Endothelial cell of hepatic sinusoid (primary cell): ENCODE measurements at regions not wholly inside any gene's neighbourhood (a gene's known extent, or its start where the extent isn't known, plus 50 kb on each side); places are given as distances from the start of the nearest gene placed in this dataset.
"Not testable (repeated sequence)": the region's sequence is repeated elsewhere in the genome, so short reads cannot be mapped to it uniquely, and the experiment has no call there.

ENCODE experiments used
- in situ Hi-C: cut with HindIII; loops from 2 replicates; pipeline ENCODE4 v1.10.0; 2017; ENCODE audit warnings: low sequenced_read_pairs

DNA sequence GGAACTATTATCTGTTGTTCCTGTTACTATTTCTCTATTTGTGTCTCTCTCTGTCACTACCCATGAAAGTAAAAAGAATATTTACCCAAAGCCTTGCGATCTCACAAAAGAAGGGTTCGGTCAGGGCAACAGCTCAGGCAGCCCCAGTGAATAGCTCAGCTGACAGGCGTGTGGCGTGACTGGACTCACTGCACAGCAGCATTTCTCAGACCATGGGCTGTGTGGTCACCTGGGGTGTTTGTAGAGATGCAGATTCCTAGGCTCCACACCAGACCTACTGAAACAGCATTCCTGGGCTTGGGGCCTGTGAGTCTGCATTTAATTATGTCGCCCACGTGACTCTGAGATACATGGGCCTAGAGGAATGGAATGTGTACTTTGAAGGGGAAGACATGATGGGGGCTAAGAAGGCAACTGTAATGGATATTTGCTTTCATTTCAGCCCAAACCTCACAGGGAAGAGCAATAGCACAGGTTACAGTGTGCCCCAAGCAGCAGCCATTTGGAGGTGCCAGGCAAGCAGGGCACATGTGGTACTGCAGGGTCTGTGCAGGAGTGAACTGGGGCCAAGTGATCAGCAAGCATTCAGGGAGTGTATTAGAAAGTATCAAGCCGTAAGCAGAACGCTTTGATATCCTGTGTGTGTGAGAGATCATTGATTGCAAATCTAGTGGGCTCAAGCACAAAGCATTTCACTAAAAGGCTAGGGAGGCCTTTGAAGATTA lies 90.4 kb upstream of the RBMS1 start:
- in situ Hi-C loops: loop anchor here (5.0 kb wide), 1 partner anchor 67 kb away; no protein-coding TSS in a partner anchor

DNA sequence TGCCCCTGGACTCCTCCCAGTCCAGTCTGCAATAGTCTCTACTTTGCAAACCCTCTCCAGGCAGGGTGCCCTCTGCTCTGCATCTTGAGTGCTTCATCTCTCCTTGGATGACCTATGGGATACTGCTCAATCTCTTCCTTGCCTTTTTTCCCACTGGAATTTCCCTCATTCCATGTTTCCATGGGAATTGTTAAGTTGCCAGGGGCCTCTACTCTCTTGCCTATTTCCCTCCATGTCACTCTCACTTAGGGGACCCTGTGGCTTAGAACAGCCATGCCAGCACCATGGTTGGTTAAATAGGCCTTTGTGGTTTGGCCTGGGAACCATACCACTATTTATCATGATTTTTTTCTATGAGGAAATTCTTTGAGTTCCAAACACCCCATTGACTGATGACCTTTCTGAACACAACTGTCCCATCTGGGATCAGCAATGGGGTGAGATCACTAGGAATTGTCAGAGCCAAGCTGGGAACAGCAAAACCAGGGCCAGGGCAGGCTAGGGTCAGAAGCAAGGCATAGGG lies 91.4 kb upstream of the RBMS1 start:
- in situ Hi-C loops: loop anchor here (5.0 kb wide), 1 partner anchor 68 kb away; no protein-coding TSS in a partner anchor

DNA sequence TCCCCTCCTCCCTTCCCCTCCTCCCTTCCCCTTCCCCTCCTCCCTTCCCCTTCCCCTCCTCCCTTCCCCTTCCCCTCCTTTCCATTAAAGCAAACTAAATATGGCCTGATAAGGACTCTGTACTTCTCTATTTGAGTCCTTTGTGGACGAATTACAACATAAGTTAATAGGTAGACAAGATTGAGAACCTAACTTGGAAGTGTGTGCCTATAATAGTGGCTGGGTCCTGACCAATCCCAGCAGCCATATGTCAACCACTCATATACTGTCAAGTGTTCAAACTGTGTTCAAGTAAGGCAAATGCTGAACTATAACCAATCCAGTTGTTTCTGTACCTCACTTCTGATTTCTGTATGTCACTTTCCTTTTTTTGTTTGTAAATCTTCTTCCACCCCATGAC lies 97.1 kb upstream of the RBMS1 start:
- in situ Hi-C loops: no loop called here

DNA sequence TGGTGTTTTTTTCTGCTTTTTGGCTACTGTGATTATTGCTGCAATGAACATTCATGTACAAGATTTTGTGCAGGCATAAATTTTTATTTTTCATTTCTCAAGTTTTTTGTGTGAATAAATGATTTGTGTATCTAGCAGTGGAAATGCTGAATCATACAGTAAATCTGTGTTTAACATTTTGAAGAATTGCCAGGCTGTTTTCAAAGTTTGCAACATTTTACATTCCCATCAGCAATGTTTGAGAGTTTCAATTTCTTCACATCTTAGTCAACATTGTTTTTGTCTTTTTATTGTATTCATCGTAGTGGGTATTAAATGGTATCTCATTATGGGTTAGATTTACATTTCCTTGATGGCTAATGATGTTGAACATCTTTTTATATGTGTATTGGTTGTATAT lies 98.8 kb upstream of the RBMS1 start:
- in situ Hi-C loops: no loop called here

DNA sequence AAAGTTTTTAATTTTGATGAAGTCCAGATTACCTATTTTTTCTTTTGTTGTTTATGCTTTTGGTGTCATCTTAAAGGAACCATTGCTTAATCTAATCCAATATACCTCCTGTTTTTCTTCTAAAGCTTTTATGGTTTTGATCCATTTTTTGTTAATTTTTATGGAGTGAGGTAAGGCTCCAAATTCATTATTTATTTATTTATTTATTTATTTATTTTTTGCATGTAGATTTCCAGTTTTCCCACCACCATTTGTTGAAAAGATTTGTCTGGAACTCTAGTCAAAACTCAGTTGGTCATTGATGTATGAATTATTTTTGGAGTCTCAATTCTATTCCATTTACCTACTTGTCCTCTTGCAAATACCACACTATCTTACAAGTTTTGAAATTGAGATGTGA lies 99.4 kb upstream of the RBMS1 start:
- in situ Hi-C loops: no loop called here

DNA sequence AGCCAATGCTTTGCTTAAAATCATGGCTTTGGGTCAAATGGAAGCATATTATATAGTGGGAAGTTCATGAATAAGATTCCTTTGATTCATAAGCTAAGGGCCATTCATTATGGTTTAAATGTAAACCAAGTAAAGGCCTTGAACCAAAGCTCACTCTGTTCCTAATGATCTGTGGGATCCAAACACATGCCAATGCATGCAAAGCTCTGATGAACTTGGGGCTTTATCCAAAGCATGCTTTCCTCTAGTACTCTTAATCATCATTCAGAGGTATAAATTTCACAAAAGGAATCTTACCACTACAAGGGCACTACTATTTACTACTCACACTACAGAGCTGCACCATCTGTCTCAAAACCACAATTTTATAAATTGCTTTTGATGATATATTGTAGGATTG lies 102.8 kb upstream of the RBMS1 start:
- in situ Hi-C loops: no loop called here

DNA sequence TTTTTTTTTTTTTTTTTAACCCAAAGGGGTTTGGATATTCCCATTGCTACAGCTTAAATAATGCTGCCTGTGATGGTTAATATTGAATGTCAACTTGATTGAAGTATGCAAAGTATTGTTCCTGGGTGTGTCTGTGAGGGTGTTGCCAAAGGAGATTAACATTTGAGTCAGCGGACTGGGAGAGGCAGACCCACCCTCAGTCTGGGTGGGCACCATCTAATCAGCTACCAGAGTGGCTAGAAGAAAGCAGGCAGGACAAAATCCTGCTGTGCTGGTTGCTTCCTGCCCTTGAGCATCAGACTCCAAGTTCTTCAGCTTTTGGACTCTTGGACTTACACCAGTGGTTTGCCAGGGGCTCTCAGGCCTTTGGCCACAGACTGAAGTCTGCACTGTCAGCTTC lies 106.8 kb upstream of the RBMS1 start:
- in situ Hi-C loops: not testable (repeated sequence)

DNA sequence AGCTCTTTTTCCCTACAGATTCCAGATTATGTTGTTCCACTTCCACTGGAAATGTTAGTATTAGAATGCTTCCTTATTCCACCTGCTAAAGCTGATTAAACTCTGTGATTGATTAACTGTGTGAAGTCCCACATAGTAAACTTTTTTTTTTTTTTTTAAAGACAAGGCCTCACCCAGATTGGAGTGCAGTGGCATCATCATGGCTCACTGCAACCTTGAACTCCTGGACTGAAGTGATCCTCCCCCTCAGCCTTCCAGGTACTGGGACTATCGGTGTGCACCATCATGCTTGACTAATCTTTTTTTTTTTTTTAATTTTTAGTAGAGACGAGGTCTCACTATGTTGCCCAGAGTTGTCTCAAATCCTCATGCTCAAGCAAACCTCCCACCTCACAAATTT lies 108.5 kb upstream of the RBMS1 start:
- in situ Hi-C loops: no loop called here

DNA sequence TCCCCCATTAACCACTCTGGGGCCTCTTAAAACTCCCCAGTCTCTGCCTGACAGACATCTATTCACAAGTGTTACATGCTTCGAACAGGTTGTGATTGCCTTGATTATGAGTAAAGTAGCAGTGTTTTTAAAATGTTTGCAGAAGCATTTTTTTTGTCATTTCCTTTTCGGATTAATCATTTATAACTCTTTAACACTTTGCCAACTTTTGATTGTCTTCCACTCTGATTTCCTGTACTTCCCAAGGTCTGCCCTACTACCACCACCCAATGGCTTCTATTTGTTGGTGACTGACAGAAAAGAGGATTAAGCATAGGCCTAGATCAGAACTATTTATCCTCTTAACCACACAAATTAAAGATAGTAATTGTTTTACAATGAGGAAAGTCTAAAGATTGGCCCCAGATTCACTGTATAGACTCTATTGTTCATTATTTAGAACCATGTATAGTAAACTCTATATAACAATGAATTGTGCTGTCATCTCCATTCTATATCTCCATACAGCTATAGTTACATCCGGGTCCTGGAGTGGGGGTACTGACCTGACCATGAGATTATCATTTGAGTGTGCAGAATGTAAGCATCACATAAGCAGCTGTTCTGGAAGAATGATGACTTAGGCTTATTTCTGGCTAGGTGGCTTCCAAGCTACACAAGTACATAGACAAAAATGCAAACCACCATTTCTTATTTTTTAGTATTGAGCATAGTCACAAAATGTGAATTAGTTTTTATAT lies 110.3 kb upstream of the RBMS1 start:
- in situ Hi-C loops: no loop called here

DNA sequence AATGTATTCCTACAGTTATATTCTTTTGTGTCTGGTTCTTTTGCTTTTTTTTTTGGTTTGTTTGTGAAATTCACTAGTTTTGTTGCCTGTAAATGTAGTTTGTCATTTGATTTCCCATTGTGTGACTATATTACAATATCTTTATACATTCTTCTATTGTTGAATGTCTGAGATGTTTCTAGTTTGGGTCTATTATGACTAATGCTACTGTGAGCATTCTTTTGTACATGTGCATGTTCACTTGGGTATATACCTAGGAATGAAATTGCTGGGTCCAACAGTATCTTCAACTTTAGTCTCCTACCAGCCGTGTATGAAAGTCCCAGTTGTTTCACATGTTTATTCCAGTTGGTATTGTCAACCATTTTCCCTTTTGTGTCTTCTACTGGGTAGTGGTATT lies 112.7 kb upstream of the RBMS1 start:
- in situ Hi-C loops: no loop called here

DNA sequence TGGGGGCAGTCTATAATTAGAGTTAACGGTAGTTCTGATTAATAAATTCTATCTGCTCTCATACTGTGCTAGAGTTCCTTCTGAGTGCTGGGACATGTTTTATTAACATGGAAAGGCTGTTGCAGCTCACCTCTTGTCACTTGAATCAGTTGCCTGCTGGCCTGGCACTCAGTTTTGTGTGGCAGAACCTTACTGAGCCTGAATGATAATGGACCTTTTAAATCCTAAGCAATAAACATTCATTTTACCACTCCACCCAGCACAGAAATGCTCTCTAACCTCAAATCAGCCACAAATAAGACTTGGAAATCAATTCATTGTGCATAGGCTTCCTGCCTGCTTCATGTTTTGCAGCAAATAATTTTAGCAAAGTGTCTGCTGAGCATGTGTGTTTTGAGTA lies 115.0 kb upstream of the RBMS1 start:
- in situ Hi-C loops: no loop called here

DNA sequence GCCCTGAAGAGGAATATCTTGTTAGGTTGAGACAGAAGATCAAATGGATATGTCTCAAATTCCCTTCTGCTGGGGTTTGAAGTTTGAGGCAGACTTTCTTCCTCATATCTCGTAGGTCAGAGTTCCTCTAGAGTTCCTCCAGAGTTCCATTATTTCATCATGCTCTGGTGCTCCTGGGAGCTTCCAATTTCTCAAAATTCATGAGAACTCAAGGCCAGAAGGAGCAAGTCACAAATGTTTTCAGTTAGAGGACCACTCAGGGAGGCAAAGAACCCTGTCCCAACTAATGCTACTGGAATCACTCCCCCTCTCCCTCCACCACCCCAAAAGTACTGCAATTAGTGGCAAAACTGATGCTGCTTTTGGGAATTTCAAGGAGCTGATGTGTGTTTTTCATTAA lies 115.7 kb upstream of the RBMS1 start:
- in situ Hi-C loops: no loop called here

DNA sequence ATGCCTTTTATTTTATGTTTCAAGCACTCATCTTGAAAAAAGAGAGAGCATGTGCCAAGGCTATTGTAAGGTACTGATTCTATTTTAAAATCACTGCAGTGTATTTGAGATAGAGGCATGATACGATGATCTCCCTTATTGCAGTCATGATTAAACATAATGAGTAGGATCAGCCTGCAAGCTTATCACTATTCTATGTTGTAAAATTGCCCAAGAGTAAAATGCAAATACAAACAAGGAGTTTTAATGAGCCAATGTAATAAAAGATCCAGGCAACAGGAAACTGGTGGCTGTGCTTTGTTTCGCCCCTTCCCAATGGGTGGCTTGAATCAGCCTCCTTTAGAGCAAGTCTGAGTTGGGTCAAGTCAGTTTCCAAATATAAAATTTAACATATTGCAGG lies 116.4 kb upstream of the RBMS1 start:
- in situ Hi-C loops: no loop called here

DNA sequence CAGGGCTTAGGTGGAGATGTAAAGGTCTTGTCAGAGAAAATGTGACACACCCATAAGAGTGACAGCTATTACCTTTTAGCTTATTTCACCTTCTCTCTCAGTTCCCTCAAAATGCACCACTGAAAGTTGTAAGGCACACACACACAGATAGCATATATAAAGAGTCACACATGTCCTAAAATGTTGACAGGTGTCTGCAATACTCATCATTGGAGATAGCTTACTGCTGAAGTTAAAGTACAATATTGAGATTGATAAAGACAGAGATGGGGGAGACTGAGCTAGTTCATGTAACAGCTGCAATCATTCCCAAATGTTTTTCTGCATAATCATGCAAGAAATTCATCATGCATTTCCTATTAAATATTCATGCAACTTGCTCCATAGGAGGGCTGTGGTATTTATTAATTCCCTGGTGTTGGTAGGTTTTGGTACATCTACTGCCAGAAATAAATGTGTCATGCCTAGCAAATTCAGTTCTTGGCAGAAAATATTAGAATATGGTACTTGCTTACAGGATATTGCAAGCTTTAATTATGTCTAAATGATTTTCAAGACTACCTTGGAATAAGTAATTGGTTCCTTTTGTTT lies 118.8 kb upstream of the RBMS1 start:
- in situ Hi-C loops: no loop called here

DNA sequence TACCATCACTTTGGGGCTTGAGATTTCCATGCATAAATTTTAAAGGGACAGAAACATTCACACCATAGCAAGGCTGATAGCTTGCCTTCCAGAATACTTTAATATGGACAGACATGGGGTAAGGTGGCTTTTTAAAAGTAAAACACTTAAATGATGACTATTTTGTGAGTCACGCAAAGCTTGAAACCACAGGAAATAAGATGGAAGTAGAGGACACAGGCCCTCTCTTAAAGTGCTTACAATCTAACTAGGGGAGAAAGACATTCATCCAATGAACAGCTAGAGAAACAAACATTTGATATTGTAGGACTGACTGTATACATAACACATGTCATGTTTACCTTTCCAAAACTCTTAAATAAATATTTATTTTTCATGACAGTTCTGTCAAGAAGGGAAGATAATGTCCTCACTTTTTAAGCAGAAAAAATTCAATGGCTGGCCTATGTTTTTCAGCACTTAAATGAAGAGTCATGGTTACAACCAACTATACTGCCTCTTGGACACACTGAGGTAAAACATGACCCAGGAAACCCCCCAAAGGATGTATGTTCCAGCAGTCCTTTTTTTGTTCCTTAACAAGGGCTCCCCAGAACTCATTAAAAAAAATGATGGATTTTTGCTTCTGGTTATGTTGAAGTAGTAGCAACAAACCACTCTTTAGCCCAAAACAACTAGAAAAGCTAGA lies 120.0 kb upstream of the RBMS1 start:
- in situ Hi-C loops: no loop called here

DNA sequence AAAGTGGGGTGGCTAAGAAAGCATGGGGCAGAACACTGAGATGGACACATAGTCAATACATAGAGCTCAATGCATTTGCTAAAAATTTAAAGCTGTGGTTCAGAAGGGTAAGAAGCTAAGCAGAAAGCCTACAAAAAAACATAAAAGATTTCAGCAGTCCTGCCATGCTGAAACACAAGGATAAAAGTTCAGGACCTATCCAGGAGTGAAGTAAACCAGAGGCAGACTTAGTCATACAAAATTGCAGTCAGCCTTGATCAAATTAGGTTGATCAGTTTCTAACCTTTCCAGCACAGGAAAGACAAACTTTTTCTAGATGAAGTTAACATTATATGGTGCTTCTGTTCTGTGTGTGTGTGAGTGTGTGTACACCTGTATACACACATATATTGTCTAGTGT lies 120.8 kb upstream of the RBMS1 start:
- in situ Hi-C loops: no loop called here

DNA sequence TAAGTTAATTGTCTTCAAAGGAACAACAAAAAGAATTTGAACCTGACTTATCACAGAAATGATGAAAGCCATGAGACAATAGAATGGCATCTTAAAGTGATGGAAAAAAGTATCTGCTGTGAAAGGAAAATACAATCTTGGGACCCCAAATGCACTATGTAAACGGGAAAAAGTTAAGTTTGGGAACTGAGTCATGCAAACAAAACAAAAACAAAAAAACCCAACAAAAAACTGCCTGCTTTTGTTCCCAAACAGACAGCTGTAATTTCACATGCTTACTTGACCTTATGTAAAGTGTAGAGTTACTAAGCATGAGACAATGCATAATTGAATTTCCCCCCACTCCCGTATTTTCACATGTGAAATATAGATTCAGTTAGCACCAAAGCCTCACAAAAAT lies 122.1 kb upstream of the RBMS1 start:
- in situ Hi-C loops: no loop called here

DNA sequence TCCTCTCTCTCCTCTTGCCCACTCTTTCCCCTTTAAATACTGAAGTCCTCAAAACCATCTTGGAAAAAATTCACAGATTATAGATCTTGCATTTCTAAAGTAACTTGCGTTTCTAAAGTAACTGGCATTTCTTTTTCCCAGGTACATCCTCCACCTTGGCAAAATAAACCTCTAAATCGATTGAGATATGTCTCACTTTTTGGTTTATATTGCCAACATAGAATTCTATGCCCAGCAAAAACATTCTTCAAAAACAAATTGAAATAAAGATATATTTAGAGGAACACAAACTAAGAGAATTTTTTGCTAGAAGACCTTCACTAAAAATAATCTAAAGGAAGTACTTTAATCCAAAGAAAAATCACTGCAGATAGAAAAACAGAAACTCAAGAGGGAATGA lies 122.5 kb upstream of the RBMS1 start:
- in situ Hi-C loops: no loop called here

DNA sequence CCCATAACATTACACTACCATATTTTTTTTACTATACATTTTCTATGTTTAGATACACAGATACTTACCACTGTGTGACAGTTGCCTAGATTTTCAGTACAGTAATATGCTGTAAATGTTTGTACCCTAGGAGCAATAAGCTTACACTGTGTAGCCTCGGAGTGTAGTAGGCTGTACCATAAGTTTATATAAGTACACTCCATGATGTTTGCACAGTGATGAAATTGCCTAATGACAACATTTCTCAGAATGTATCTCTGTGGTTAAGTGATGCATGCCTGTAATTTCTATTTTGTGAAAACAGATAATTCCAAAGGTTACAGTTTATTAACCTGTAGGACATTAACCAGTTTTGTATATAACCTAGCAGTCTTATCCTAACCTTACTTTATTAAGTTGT lies 128.1 kb upstream of the RBMS1 start:
- in situ Hi-C loops: no loop called here

DNA sequence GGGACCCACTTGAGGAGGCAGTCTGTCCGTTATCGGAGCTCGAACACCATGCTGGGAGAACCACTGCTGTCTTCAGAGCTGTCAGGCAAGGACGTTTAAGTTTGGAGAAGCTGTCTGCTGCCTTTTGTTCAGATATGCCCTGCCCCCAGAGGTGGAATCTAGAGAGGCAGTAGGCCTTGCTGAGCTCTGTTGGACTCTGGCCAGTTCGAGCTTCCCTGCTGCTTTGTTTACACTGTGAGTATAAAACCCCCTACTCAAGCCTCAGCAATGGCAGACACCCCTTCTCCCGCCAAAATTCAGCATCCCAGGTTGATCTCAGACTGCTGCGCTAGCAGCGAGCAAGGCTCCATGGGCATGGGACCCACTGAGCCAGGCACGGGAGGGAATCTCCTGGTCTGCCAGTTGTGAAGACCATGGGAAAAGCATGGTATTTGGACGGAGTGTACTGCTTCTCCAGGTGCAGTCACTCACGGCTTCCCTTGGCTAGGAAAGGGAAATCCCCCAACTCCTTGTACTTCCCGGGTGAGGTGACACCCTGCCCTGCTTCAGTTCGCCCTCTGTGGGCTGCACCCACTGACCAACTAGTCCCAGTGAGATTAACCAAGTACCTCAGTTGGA lies 134.5 kb upstream of the RBMS1 start:
- in situ Hi-C loops: not testable (repeated sequence)

DNA sequence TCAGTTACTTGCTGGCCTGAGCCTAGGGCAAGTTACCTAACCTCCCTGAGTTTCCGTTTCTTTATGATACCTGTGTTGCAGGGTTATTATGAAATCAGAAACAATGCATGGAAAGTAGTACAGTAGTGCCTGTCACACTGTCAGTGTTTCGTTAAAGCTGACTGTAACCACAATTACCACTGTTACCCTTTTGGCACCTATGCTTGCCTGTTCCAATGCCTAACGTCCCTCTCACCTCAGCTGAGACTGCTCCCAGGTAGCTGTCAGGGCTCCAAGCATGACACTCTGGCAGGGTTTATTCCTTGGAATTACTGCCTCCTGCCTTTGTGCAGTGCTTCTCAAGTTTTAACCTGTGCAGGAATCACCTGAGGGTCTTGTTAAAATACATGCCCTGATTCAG lies 135.2 kb upstream of the RBMS1 start:
- in situ Hi-C loops: no loop called here
